C4-2B (cell line): ENCODE measurements at regions not wholly inside any gene's neighbourhood (a gene's known extent, or its start where the extent isn't known, plus 50 kb on each side); places are given as distances from the start of the nearest gene placed in this dataset.

ENCODE experiments used
- ZFX ChIP-seq: fragments of 450-650 bp; IDR thresholded peaks from 2 replicates; pipeline ENCODE4 v1.6.1; 2017
- TF ChIP-seq, protein P1 (sequence below): fragments of 450-650 bp; conservative IDR thresholded peaks from 2 replicates; pipeline ENCODE4 v1.5.1; 2017; ENCODE audit warnings: mild to moderate bottlenecking

DNA sequence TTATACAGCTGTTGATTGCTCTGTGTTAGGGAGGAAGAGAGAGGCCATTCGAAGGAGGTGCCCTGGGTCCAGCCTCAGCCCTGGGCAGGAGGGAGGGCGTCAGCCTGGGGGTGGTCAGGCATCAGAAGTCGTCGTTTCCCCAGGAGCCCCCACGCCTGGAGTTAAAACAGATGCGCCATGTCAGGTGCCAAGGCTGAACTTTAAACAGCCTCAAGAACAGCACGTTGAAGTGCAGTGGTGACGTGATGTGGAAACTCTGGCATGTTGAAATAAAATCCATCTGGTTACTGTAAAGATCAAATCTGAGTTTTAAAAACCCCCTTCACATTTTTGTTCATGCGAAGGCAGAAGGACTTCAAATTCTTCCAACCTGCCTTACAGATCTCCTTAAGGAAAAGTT, 128.4 kb upstream of the PPP2R2D start:
- TF ChIP-seq, protein P1, sequence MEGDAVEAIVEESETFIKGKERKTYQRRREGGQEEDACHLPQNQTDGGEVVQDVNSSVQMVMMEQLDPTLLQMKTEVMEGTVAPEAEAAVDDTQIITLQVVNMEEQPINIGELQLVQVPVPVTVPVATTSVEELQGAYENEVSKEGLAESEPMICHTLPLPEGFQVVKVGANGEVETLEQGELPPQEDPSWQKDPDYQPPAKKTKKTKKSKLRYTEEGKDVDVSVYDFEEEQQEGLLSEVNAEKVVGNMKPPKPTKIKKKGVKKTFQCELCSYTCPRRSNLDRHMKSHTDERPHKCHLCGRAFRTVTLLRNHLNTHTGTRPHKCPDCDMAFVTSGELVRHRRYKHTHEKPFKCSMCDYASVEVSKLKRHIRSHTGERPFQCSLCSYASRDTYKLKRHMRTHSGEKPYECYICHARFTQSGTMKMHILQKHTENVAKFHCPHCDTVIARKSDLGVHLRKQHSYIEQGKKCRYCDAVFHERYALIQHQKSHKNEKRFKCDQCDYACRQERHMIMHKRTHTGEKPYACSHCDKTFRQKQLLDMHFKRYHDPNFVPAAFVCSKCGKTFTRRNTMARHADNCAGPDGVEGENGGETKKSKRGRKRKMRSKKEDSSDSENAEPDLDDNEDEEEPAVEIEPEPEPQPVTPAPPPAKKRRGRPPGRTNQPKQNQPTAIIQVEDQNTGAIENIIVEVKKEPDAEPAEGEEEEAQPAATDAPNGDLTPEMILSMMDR = no peak
- no peak for TF ChIP-seq ZFX
